Thoracic aorta (tissue), 2 donors: ENCODE measurements at regions not wholly inside any gene's neighbourhood (a gene's known extent, or its start where the extent isn't known, plus 50 kb on each side); places are given as distances from the start of the nearest gene placed in this dataset.

Experiments used
- ATAC-seq: fragments of 150-250 bp; one replicate; pipeline ENCODE4 v1.8.0; 2017; ENCODE audit warnings: low read depth; ENCODE audit not compliant: insufficient number of reproducible peaks, low FRiP score
- DNase-seq: peaks from one replicate; pipeline ENCODE4 v3.0.0-alpha.2; 2020; ENCODE audit warnings: low spot score
- H3K27ac ChIP-seq, 2 donors: fragments of 200-600 bp; sonication (generic); 1 replicate in 1 of 2; 2 replicates in 1 of 2; pipeline ENCODE4 v1.5.1; 2016; ENCODE audit warnings: mild to moderate bottlenecking in 2 of 2, moderate library complexity in 2 of 2
- H3K27me3 ChIP-seq: fragments of 200-600 bp; sonication (generic); replicated peaks from 2 replicates; pipeline ENCODE4 v1.6.0; 2016; ENCODE audit warnings: mild to moderate bottlenecking; ENCODE audit not compliant: insufficient read depth
- H3K36me3 ChIP-seq: fragments of 200-600 bp; sonication (generic); one replicate; pipeline ENCODE4 v1.5.1; 2016
- H3K4me1 ChIP-seq, 2 donors: fragments of 200-600 bp; sonication (generic); 1 replicate in 1 of 2; 2 replicates in 1 of 2; pipeline versions ENCODE4 v1.5.1 to v1.6.0; 2016; ENCODE audit warnings: low read depth in 2 of 2, mild to moderate bottlenecking in 1 of 2; ENCODE audit not compliant: control insufficient read depth in 1 of 2
- H3K4me3 ChIP-seq: fragments of 200-600 bp; sonication (generic); 2 replicates; pipeline ENCODE4 v1.5.1; 2016; ENCODE audit warnings: mild to moderate bottlenecking
- H3K9me3 ChIP-seq: fragments of 200-600 bp; sonication (generic); 2 replicates; pipeline ENCODE4 v1.5.1; 2016
- CTCF ChIP-seq: fragments of 200-600 bp; sonication (generic); IDR thresholded peaks from one replicate; pipeline ENCODE4 v1.5.1; 2019; ENCODE audit warnings: antibody characterized with exemption

- ATAC-seq = no peak
- Histone ChIP-seq H3K36me3 (no peaks in the 10 kb centered on the region), H3K27ac (no peak overlapping the region)
Measured at GRCh38 chr12:24743941-24744793, 204.7 kb downstream of the BCAT1 start.

DNA sequence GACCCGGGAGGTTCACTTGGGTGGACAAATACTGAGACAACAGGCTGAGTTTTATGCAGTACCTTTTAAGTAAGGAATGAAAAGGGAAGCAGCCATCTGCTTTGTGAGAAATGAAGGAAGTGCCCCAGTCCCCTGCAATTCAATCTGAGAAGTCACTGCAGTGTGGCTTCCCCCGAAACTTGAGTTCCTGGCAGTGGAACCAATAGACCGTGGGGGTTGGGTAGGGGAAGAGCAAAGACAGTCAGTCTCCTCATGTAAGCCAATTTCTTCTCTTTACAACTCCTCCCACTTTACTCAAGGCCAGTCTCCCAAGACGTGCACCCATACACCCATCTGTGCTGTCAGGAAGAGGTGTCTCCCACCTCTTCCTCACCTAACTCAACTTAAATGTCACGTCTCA, 206.5 kb downstream of the BCAT1 start:
- Histone ChIP-seq H3K9me3 (no peaks in the 10 kb centered on the region), H3K4me3 (no peak overlapping the region), H3K4me1 (peaks cover 0 to 11% of the 10 kb centered on the region in 2 donors), H3K27ac (no peak overlapping the region), H3K27me3 (no peaks in the 10 kb centered on the region), H3K36me3 (no peaks in the 10 kb centered on the region)
- ATAC-seq = no peak
- no peak for TF ChIP-seq CTCF
- DNase-seq = no peak

More at GRCh38 chr12:24743941-24744793, 204.7 kb downstream of the BCAT1 start:
- H3K9me3 ChIP-seq = no peaks in the 10 kb centered on the region
- H3K4me1 ChIP-seq = no peaks in the 10 kb centered on the region
- no peak for DNase-seq
- no peak overlapping the region for H3K4me3 ChIP-seq
- no peaks in the 10 kb centered on the region for H3K27me3 ChIP-seq
- no peak for TF ChIP-seq CTCF

DNA sequence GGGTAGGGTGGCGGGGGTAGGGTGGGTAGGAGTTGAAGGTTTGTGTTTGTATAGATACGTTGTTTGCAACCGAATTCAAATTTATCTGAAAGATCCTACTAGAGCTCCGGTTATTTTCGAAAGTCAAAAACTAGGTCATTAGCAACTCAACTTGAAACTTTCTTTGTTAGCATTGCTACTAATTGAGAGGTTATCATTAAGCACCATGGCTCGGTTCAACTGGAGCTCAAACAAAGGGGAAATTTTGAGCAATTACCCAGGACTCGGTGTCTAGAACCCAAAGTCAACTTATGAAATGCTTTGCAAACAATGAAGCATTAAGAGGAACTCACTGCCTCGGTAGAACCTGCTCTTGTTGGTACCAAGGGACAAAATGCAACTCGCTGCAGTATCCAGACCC, 207.7 kb downstream of the BCAT1 start:
- no peak overlapping the region for H3K4me3 ChIP-seq
- no peak overlapping the region for H3K27ac ChIP-seq
- H3K36me3 ChIP-seq = no peaks in the 10 kb centered on the region
- H3K9me3 ChIP-seq = no peaks in the 10 kb centered on the region
- no peaks in the 10 kb centered on the region for H3K27me3 ChIP-seq
- ATAC-seq (no peak), DNase-seq (no peak)
- no peak for TF ChIP-seq CTCF
- peaks cover 0 to 11% of the 10 kb centered on the region in 2 donors for H3K4me1 ChIP-seq

DNA sequence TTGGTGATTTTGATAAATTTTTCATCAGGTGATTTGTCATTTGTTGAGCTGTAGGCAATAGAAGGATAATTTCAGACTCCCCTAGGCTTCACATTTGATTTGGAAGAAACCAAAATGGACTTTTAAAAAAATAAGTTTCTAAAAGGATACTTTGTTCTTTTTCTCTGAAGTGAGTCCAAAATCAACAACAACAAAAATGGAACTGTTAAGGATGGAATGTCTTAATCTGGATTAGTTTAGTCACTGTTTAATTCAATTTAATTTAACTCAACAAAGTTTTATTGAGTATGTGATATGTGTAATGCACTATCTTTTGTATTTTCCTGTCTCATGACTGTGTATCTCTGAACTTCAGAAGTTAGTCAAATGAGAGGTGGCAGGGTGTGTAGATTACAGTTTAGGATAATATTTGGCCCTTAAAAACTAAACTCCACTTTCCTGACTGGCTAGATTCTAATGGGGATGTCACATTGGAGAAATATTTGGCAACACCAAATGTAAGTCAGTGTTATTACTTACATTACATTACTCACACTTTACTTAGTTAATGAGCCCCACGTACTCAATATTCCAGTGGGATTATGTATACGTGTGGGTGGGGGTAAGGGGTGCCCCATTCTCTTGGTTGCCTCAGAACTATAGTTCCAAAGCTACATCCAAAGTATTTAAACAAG, 209.7 kb downstream of the BCAT1 start:
- Histone ChIP-seq H3K4me3 (no peak overlapping the region), H3K36me3 (no peaks in the 10 kb centered on the region), H3K27me3 (no peaks in the 10 kb centered on the region), H3K4me1 (peaks cover 0 to 11% of the 10 kb centered on the region in 2 donors), H3K27ac (no peak overlapping the region), H3K9me3 (no peaks in the 10 kb centered on the region)
- DNase-seq = no peak
- ATAC-seq = no peak
- TF ChIP-seq CTCF = no peak

GRCh38 chr12:24738441-24738840, 210.5 kb downstream of the BCAT1 start:
- TF ChIP-seq CTCF = no peak
- ATAC-seq (no peak), DNase-seq (no peak)
- no peak overlapping the region for H3K4me3 ChIP-seq
- H3K9me3 ChIP-seq = no peaks in the 10 kb centered on the region
- H3K27me3 ChIP-seq = no peaks in the 10 kb centered on the region
- H3K36me3 ChIP-seq = no peaks in the 10 kb centered on the region
- H3K27ac ChIP-seq = no peak overlapping the region
- H3K4me1 ChIP-seq = peaks cover 0 to 11% of the 10 kb centered on the region in 2 donors
